ENCODE measurements at regions not wholly inside any gene's neighbourhood (a gene's known extent, or its start where the extent isn't known, plus 50 kb on each side); places are given as distances from the start of the nearest gene placed in this dataset.
A peak's percentile ranks its signal among the peaks of the same experiment; 100 is the strongest.

GRCh38 chr9:36728651-36729520 is 156.2 kb downstream of the MELK start:
- peak; percentile 76 for DNase-seq (ENCODE audit: low spot score)

- DNase-seq (ENCODE audit: low spot score): no peak
Measured at GRCh38 chr9:36729906-36730305, 157.2 kb downstream of the MELK start.

GRCh38 chr9:36730414-36730813 is 157.7 kb downstream of the MELK start:
- no peak for DNase-seq (ENCODE audit: low spot score)

- DNase-seq (ENCODE audit: low spot score): no peak
Measured at GRCh38 chr9:36731068-36731956, 158.6 kb downstream of the MELK start.

GRCh38 chr9:36734737-36735136 is 162.0 kb downstream of the MELK start:
- no peak for DNase-seq (ENCODE audit: low spot score)

GRCh38 chr9:36736648-36737047 is 164.0 kb downstream of the MELK start:
- no peak for DNase-seq (ENCODE audit: low spot score)

GRCh38 chr9:36738318-36738976 is 165.8 kb downstream of the MELK start:
- DNase-seq (ENCODE audit: low spot score): peak; percentile 60

GRCh38 chr9:36739373-36740116 is 166.8 kb downstream of the MELK start:
- no peak for DNase-seq (ENCODE audit: low spot score)

- no peak for DNase-seq (ENCODE audit: low spot score)
Measured at GRCh38 chr9:36742264-36742663, 169.6 kb downstream of the MELK start.

GRCh38 chr9:36744678-36745077 is 172.0 kb downstream of the MELK start:
- DNase-seq (ENCODE audit: low spot score): no peak

- DNase-seq (ENCODE audit: low spot score): no peak
Measured at GRCh38 chr9:36745977-36746376, 173.3 kb downstream of the MELK start.

GRCh38 chr9:36746415-36746814 is 173.7 kb downstream of the MELK start:
- DNase-seq (ENCODE audit: low spot score): no peak

GRCh38 chr9:36748322-36748899 is 175.7 kb downstream of the MELK start:
- DNase-seq (ENCODE audit: low spot score): peak; percentile 43

- DNase-seq (ENCODE audit: low spot score): no peak
Measured at GRCh38 chr9:36749461-36749860, 176.8 kb downstream of the MELK start.

- no peak for DNase-seq (ENCODE audit: low spot score)
Measured at GRCh38 chr9:36750630-36751029, 177.9 kb downstream of the MELK start.

- no peak for DNase-seq (ENCODE audit: low spot score)
Measured at GRCh38 chr9:36755019-36755418, 182.3 kb downstream of the MELK start.

GRCh38 chr9:36759141-36759540 is 186.4 kb downstream of the MELK start:
- DNase-seq (ENCODE audit: low spot score): no peak

- DNase-seq (ENCODE audit: low spot score): no peak
Measured at GRCh38 chr9:36759976-36760375, 187.3 kb downstream of the MELK start.

GRCh38 chr9:36760667-36761420 is 188.1 kb downstream of the MELK start:
- DNase-seq (ENCODE audit: low spot score): no peak

- no peak for DNase-seq (ENCODE audit: low spot score)
Measured at GRCh38 chr9:36762958-36763357, 190.3 kb downstream of the MELK start.

- no peak for DNase-seq (ENCODE audit: low spot score)
Measured at GRCh38 chr9:36763778-36764177, 191.1 kb downstream of the MELK start.

All from kidney tubule cell (primary cell).